T-cell (primary cell): ENCODE measurements at regions not wholly inside any gene's neighbourhood (a gene's known extent, or its start where the extent isn't known, plus 50 kb on each side); places are given as distances from the start of the nearest gene placed in this dataset.
"Not testable (repeated sequence)": the region's sequence is repeated elsewhere in the genome, so short reads cannot be mapped to it uniquely, and the experiment has no call there.

ENCODE experiments used
- ATAC-seq, 4 experiments: fragments of 200-7000 bp in 3 of 4; fragments of 150-1000 bp in 1 of 4; cut with Tn5 transposase; replicated peaks in 1 of 4; 1 replicate in 3 of 4; 2 replicates in 1 of 4; pipeline ENCODE4 v1.10.0; 2021; ENCODE audit warnings: moderate library complexity in 3 of 4, mild to moderate bottlenecking in 2 of 4, moderate number of reproducible peaks in 1 of 4
- CTCF ChIA-PET, 2 donors: fragments of 300-600 bp; sonication (Branson Sonifier 250); formaldehyde crosslinking; loops; one replicate each; lab custom pipeline; 2022; ENCODE audit warnings: antibody characterized with exemption in 2 of 2; lab: Charles Lee
- POLR2A ChIA-PET, 2 donors: fragments of 300-600 bp; sonication (Branson Sonifier 250); formaldehyde crosslinking; loops; one replicate each; lab custom pipeline; 2022; ENCODE audit warnings: antibody characterized with exemption in 2 of 2; lab: Charles Lee
- DNase-seq, 35 experiments: peaks; one replicate each; pipeline versions ENCODE4 v3.0.0 to v3.0.0-alpha.2; 2013 to 2023
- H3K27ac ChIP-seq: one replicate; pipeline ENCODE4 v1.5.1; 2013; ENCODE audit warnings: low read length
- H3K27me3 ChIP-seq, 2 experiments: replicated peaks in 1 of 2; 1 replicate in 1 of 2; 2 replicates in 1 of 2; pipeline versions ENCODE4 v1.6.1 to v1.7.0; 2013; ENCODE audit warnings: low read length in 1 of 2, mixed read lengths in 1 of 2; ENCODE audit not compliant: control insufficient read depth in 2 of 2, insufficient read depth in 2 of 2; ENCODE audit errors: extremely low read depth in 1 of 2
- H3K36me3 ChIP-seq, 2 donors: 1 replicate in 1 of 2; 2 replicates in 1 of 2; pipeline versions ENCODE4 v1.6.1 to v1.7.0; 2013; ENCODE audit warnings: low read length in 1 of 2; ENCODE audit not compliant: control insufficient read depth in 2 of 2, insufficient read depth in 1 of 2; ENCODE audit errors: extremely low read depth in 1 of 2
- H3K4me1 ChIP-seq, 2 experiments: 1 replicate in 1 of 2; 2 replicates in 1 of 2; pipeline versions ENCODE4 v1.6.1 to v1.7.0; 2013; ENCODE audit warnings: low read length in 2 of 2, mixed read lengths in 1 of 2; ENCODE audit not compliant: insufficient read depth in 2 of 2, control insufficient read depth in 1 of 2; ENCODE audit errors: extremely low read depth in 1 of 2
- H3K4me3 ChIP-seq, 2 donors: 1 replicate in 1 of 2; 2 replicates in 1 of 2; pipeline versions ENCODE4 v1.5.1 to v1.7.0; 2013; ENCODE audit warnings: mild to moderate bottlenecking in 2 of 2, low read length in 1 of 2, moderate library complexity in 1 of 2; ENCODE audit not compliant: control insufficient read depth in 1 of 2; ENCODE audit errors: extremely low read depth in 1 of 2
- H3K9me3 ChIP-seq: 2 replicates; pipeline ENCODE4 v1.7.0; 2013
- H3K27ac Mint-ChIP-seq, 2 donors: one replicate each; pipeline ENCODE4 v1.8.0; 2020 to 2021; ENCODE audit warnings: mild to moderate bottlenecking in 2 of 2, mixed read lengths in 2 of 2
- H3K27me3 Mint-ChIP-seq, 2 donors: one replicate each; pipeline ENCODE4 v1.8.0; 2021 to 2022; ENCODE audit warnings: mixed read lengths in 2 of 2
- H3K36me3 Mint-ChIP-seq: one replicate; pipeline ENCODE4 v1.8.0; 2021; ENCODE audit warnings: mixed read lengths
- H3K4me1 Mint-ChIP-seq, 3 donors: one replicate each; pipeline ENCODE4 v1.8.0; 2020 to 2022; ENCODE audit warnings: mixed read lengths in 3 of 3, mild to moderate bottlenecking in 1 of 3
- H3K4me3 Mint-ChIP-seq, 3 donors: one replicate each; pipeline ENCODE4 v1.8.0; 2020 to 2022; ENCODE audit warnings: mild to moderate bottlenecking in 3 of 3, mixed read lengths in 3 of 3, moderate library complexity in 3 of 3
- H3K9me3 Mint-ChIP-seq, 3 donors: one replicate each; pipeline ENCODE4 v1.8.0; 2020 to 2022; ENCODE audit warnings: mixed read lengths in 3 of 3
- WGBS: methylation state at CpG from one replicate; pipeline ENCODE4 v1.1.5; 2013; ENCODE audit warnings: missing lambda C conversion rate; ENCODE audit not compliant: insufficient coverage; 5-methylcytosine and 5-hydroxymethylcytosine counted together

GRCh38 chr9:42386477-42386876 lies 203.0 kb downstream of the SPATA31A6 start:
- CTCF ChIA-PET, result no interaction called here
- Mint-ChIP-seq H3K27ac (no peak overlapping the region), H3K4me3 (no peak overlapping the region), H3K36me3 (no peaks in the 10 kb centered on the region), H3K27me3 (no peaks in the 10 kb centered on the region), H3K9me3 (peaks cover 0 to 8% (median 0%) of the 10 kb centered on the region in 3 donors), H3K4me1 (no peaks in the 10 kb centered on the region)
- no peak for ATAC-seq
- H3K4me1 ChIP-seq, result no peaks in the 10 kb centered on the region
- H3K27me3 ChIP-seq, result no peaks in the 10 kb centered on the region
- no peaks in the 10 kb centered on the region for H3K9me3 ChIP-seq
- POLR2A ChIA-PET, result no interaction called here
- H3K36me3 ChIP-seq, result no peaks in the 10 kb centered on the region
- H3K27ac ChIP-seq, result no peak overlapping the region
- no peak for DNase-seq
- no peak overlapping the region for H3K4me3 ChIP-seq
- WGBS, result no CpG with 5 or more reads among the region's 2 CpGs

- Mint-ChIP-seq H3K27me3 (no peaks in the 10 kb centered on the region), H3K36me3 (no peaks in the 10 kb centered on the region), H3K4me1 (no peaks in the 10 kb centered on the region), H3K27ac (no peak overlapping the region), H3K4me3 (no peak overlapping the region), H3K9me3 (peaks cover 0 to 8% (median 0%) of the 10 kb centered on the region in 3 donors)
- Histone ChIP-seq H3K27me3 (no peaks in the 10 kb centered on the region), H3K4me1 (no peaks in the 10 kb centered on the region), H3K27ac (no peak overlapping the region), H3K36me3 (no peaks in the 10 kb centered on the region), H3K4me3 (no peak overlapping the region), H3K9me3 (no peaks in the 10 kb centered on the region)
- DNase-seq, result no peak
- peak in 2 of 4 experiments; percentile 16 to 17 for ATAC-seq
- WGBS, result 75% methylated on average over 3 of the region's 3 CpGs
- CTCF ChIA-PET, result no interaction called here
- POLR2A ChIA-PET, result interaction anchor here in 1 of 2 donors (0.5 kb wide), 1 partner anchor 38 kb away, joined by 5 read pairs; no protein-coding TSS in a partner anchor
Observed at GRCh38 chr9:42388146-42388690, 204.8 kb downstream of the SPATA31A6 start.

- no peaks in the 10 kb centered on the region for H3K9me3 ChIP-seq
- no peak overlapping the region for H3K4me3 ChIP-seq
- no peak overlapping the region for H3K27ac ChIP-seq
- no peaks in the 10 kb centered on the region for H3K4me1 Mint-ChIP-seq
- ATAC-seq, result no peak
- H3K36me3 Mint-ChIP-seq, result no peaks in the 10 kb centered on the region
- H3K4me1 ChIP-seq, result no peaks in the 10 kb centered on the region
- H3K27me3 Mint-ChIP-seq, result no peaks in the 10 kb centered on the region
- no peaks in the 10 kb centered on the region for H3K27me3 ChIP-seq
- no peak overlapping the region for H3K27ac Mint-ChIP-seq
- 86% methylated on average over 4 of the region's 6 CpGs for WGBS
- no peaks in the 10 kb centered on the region for H3K36me3 ChIP-seq
- H3K4me3 Mint-ChIP-seq, result no peak overlapping the region
- POLR2A ChIA-PET, result no interaction called here
- DNase-seq, result no peak
- peaks cover 0 to 8% (median 0%) of the 10 kb centered on the region in 3 donors for H3K9me3 Mint-ChIP-seq
- CTCF ChIA-PET, result no interaction called here
Observed at GRCh38 chr9:42388846-42389245, 205.4 kb downstream of the SPATA31A6 start.

- CTCF ChIA-PET, ATAC-seq, H3K4me3 Mint-ChIP-seq, H3K36me3 ChIP-seq, H3K4me3 ChIP-seq, H3K27me3 Mint-ChIP-seq, H3K36me3 Mint-ChIP-seq, H3K27ac ChIP-seq, DNase-seq, H3K4me1 ChIP-seq, H3K27me3 ChIP-seq, H3K27ac Mint-ChIP-seq, POLR2A ChIA-PET, H3K9me3 ChIP-seq, H3K9me3 Mint-ChIP-seq, H3K4me1 Mint-ChIP-seq: not testable (repeated sequence)
- WGBS, result no CpG with 5 or more reads among the region's 5 CpGs
Observed at GRCh38 chr9:42392773-42393455, 209.5 kb downstream of the SPATA31A6 start.

- Mint-ChIP-seq H3K36me3 (no peaks in the 10 kb centered on the region), H3K4me1 (no peaks in the 10 kb centered on the region), H3K9me3 (no peaks in the 10 kb centered on the region), H3K27me3 (no peaks in the 10 kb centered on the region), H3K27ac (no peak overlapping the region), H3K4me3 (no peak overlapping the region)
- Histone ChIP-seq H3K36me3 (no peaks in the 10 kb centered on the region), H3K4me1 (no peaks in the 10 kb centered on the region), H3K27me3 (no peaks in the 10 kb centered on the region), H3K9me3 (no peaks in the 10 kb centered on the region), H3K27ac (no peak overlapping the region), H3K4me3 (no peak overlapping the region)
- ATAC-seq (no peak), DNase-seq (no peak)
- ChIA-PET CTCF (no interaction called here), POLR2A (no interaction called here)
- 78% methylated on average over 1 of the region's 2 CpGs for WGBS
Observed at GRCh38 chr9:42396318-42396717, 212.9 kb downstream of the SPATA31A6 start.

GRCh38 chr9:42397336-42397735 lies 213.9 kb downstream of the SPATA31A6 start:
- H3K4me3 Mint-ChIP-seq, H3K4me3 ChIP-seq, H3K27me3 Mint-ChIP-seq, CTCF ChIA-PET, H3K27ac ChIP-seq, DNase-seq, H3K27me3 ChIP-seq, H3K36me3 ChIP-seq, H3K4me1 ChIP-seq, POLR2A ChIA-PET, H3K27ac Mint-ChIP-seq, ATAC-seq, H3K9me3 ChIP-seq, H3K36me3 Mint-ChIP-seq, H3K4me1 Mint-ChIP-seq, H3K9me3 Mint-ChIP-seq: not testable (repeated sequence)
- WGBS, result no CpG with 5 or more reads among the region's 7 CpGs
